GM12891 (cell line): ENCODE measurements at regions not wholly inside any gene's neighbourhood (a gene's known extent, or its start where the extent isn't known, plus 50 kb on each side); places are given as distances from the start of the nearest gene placed in this dataset.

Experiments
- POLR2A ChIP-seq: IDR thresholded peaks from 2 replicates; pipeline ENCODE4 v1.6.1; 2011; ENCODE audit warnings: low read depth, low read length, control low read depth
- POLR2AphosphoS5 ChIP-seq: IDR thresholded peaks from 2 replicates; pipeline ENCODE4 v1.6.1; 2011; ENCODE audit warnings: low read depth, low read length, control low read depth
- TAF1 ChIP-seq: IDR thresholded peaks from 2 replicates; pipeline ENCODE4 v1.6.1; 2011; ENCODE audit warnings: low read depth, low read length, control low read depth

GRCh38 chr5:86332851-86333250, 284.9 kb upstream of the COX7C start:
- TF ChIP-seq POLR2AphosphoS5 (no peak), POLR2A (no peak), TAF1 (no peak)
